Thyroid gland (tissue), 4 donors: ENCODE measurements at regions not wholly inside any gene's neighbourhood (a gene's known extent, or its start where the extent isn't known, plus 50 kb on each side); places are given as distances from the start of the nearest gene placed in this dataset.
A peak's percentile ranks its signal among the peaks of the same experiment; 100 is the strongest.

Experiments
- DNase-seq, 2 donors: peaks; one replicate each; pipeline ENCODE4 v3.0.0-alpha.2; 2019
- H3K27ac ChIP-seq, 3 donors: fragments of 200-600 bp; sonication (generic); 1 replicate in 2 of 3; 2 replicates in 1 of 3; pipeline ENCODE4 v1.5.1; 2016 to 2019; ENCODE audit warnings: mild to moderate bottlenecking in 1 of 3, moderate library complexity in 1 of 3
- H3K27me3 ChIP-seq: fragments of 200-600 bp; sonication (generic); one replicate; pipeline ENCODE4 v1.5.1; 2019
- H3K36me3 ChIP-seq, 2 donors: fragments of 200-600 bp; sonication (generic); one replicate each; pipeline ENCODE4 v1.5.1; 2016 to 2019
- H3K4me1 ChIP-seq, 2 donors: fragments of 200-600 bp; sonication (generic); one replicate each; pipeline ENCODE4 v1.5.1; 2017 to 2019
- H3K4me3 ChIP-seq, 3 donors: fragments of 200-600 bp; sonication (generic); replicated peaks in 1 of 3; 1 replicate in 2 of 3; 2 replicates in 1 of 3; pipeline ENCODE4 v1.5.1; 2016; ENCODE audit warnings: mild to moderate bottlenecking in 1 of 3
- H3K9me3 ChIP-seq: fragments of 200-600 bp; sonication (generic); one replicate; pipeline ENCODE4 v1.5.1; 2017
- POLR2A ChIP-seq, 2 donors: fragments of 450-650 bp; IDR thresholded peaks; one replicate each; pipeline ENCODE4 v1.6.1; 2017; ENCODE audit warnings: antibody characterized with exemption in 2 of 2, mild to moderate bottlenecking in 2 of 2, moderate library complexity in 1 of 2
- WGBS, 2 donors: methylation state at CpG; one replicate each; pipeline ENCODE4 v1.1.5; 2017; 5-methylcytosine and 5-hydroxymethylcytosine counted together
- intact Hi-C: fragments of 100-400 bp; cut with DNase I; formaldehyde crosslinking; loops from one replicate; pipeline ENCODE4 v1.15.1; 2023
- TF ChIP-seq, protein P1 (sequence below), 6 experiments: fragments of 200-600 bp in 3 of 6; fragments of 450-650 bp in 3 of 6; sonication (generic) in 3 of 6; IDR thresholded peaks; one replicate each; pipeline ENCODE4 v1.5.1; 2016 to 2019; ENCODE audit warnings: antibody characterized with exemption in 6 of 6, mild to moderate bottlenecking in 2 of 6, inconsistent platforms in 1 of 6, moderate library complexity in 1 of 6

DNA sequence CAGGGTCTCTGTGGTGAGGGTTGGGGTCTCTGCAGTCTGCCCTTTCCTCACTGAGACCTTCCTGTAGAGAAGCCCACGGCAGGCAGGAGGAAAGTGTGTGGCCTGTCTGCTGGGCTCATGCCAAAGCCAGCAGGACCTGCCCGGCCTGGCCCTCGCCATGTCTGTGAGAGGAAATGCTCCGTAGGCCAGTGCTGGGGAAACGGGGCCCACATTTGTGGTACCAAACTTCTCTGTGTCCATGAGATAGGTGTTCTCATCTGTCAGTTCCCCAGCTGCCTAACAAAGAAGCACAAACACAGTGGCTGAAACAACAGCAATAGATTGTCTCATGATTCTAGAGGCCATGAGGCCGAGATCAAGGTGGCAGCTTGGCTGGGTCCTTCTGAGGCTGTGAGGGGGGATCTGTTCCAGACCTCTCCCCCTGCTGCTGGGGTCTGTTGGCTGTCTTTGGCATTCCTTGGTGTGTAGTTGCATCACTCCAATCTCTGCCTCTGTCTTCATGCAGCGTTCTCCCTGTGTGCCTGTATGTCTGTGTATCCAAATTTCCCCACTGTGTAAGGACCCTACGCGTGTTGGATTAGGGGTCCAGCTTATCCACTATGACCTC, 772.5 kb downstream of the TBC1D22A start:
- intact Hi-C loops = no loop called here
- Histone ChIP-seq H3K27me3 (no peaks in the 10 kb centered on the region), H3K36me3 (no peaks in the 10 kb centered on the region), H3K4me3 (no peak overlapping the region), H3K4me1 (peaks cover 10% of the 10 kb centered on the region in 2 donors), H3K27ac (peak overlapping the region in 2 of 3 donors; percentile 27 to 88), H3K9me3 (no peaks in the 10 kb centered on the region)
- TF ChIP-seq, protein P1, sequence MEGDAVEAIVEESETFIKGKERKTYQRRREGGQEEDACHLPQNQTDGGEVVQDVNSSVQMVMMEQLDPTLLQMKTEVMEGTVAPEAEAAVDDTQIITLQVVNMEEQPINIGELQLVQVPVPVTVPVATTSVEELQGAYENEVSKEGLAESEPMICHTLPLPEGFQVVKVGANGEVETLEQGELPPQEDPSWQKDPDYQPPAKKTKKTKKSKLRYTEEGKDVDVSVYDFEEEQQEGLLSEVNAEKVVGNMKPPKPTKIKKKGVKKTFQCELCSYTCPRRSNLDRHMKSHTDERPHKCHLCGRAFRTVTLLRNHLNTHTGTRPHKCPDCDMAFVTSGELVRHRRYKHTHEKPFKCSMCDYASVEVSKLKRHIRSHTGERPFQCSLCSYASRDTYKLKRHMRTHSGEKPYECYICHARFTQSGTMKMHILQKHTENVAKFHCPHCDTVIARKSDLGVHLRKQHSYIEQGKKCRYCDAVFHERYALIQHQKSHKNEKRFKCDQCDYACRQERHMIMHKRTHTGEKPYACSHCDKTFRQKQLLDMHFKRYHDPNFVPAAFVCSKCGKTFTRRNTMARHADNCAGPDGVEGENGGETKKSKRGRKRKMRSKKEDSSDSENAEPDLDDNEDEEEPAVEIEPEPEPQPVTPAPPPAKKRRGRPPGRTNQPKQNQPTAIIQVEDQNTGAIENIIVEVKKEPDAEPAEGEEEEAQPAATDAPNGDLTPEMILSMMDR (IDR thresholded peaks at IDR 0.05) = no peak
- no peak for TF ChIP-seq POLR2A (IDR thresholded peaks at IDR 0.05)
- 59 to 78% methylated on average over 8 to 9 of the region's 9 CpGs for WGBS, 2 donors
- peak; percentile 38 for DNase-seq

DNA sequence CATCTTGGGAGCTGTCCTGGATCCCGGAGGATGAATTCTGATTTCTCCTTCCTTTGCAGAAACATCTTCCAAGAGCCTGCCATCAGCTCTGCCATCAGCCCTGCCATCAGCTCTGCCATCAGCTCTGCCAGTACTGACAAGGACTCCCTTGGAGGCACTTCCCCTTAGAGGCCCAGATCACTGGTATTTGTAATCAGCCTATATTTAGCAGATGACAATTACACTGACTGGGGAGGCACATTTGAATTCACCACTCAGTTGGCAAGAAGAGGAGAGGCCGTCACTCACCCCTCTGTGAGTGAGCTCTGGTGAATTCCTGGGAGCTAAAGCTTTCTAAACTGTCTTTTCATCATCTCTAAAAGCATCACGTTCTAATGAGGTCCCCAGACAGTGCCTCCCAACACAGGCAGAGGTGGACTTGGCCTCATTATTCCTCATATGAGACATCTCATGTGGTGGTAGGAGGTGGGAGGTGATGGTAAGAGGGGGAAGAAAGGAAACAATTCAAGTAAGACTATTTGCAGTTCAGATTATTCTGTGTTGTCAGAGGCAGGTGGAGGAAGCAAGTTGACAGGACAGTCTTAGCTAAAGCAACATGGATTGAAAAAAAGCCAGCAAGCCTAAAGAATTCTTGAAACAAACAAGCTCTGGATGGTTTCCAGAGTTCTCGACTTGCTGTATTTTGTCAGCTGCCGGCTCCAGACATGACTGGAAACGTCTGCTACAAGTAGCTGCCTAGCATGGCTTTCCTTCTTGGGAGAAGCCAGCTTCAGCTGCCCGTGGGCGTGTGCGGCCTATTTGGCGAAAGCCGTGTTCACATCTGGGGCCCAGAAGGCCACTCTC, 771.7 kb downstream of the TBC1D22A start:
- DNase-seq = peak; percentile 51 to 52
- Histone ChIP-seq H3K4me1 (peaks cover 10% of the 10 kb centered on the region in 2 donors), H3K27ac (peak overlapping the region in 2 of 3 donors; percentile 27 to 88), H3K9me3 (no peaks in the 10 kb centered on the region), H3K27me3 (no peaks in the 10 kb centered on the region), H3K4me3 (no peak overlapping the region), H3K36me3 (no peaks in the 10 kb centered on the region)
- 44 to 62% methylated on average over 5 to 11 of the region's 11 CpGs for WGBS, 2 donors
- TF ChIP-seq, protein P1 (IDR thresholded peaks at IDR 0.05) = no peak
- TF ChIP-seq POLR2A (IDR thresholded peaks at IDR 0.05) = no peak
- intact Hi-C loops = no loop called here

- WGBS, 2 donors = 62 to 83% methylated on average over 1 of the region's 1 CpG
- intact Hi-C loops = no loop called here
- TF ChIP-seq POLR2A (IDR thresholded peaks at IDR 0.05) = no peak
- TF ChIP-seq, protein P1 (IDR thresholded peaks at IDR 0.05) = no peak
These were observed 754.6 kb downstream of the TBC1D22A start for GRCh38 chr22:47517062-47517461.

GRCh38 chr22:47515384-47516125, 753.1 kb downstream of the TBC1D22A start:
- Histone ChIP-seq H3K9me3 (no peaks in the 10 kb centered on the region), H3K27ac (no peak overlapping the region), H3K27me3 (no peaks in the 10 kb centered on the region), H3K4me3 (no peak overlapping the region), H3K36me3 (no peaks in the 10 kb centered on the region), H3K4me1 (no peaks in the 10 kb centered on the region)
- TF ChIP-seq POLR2A (IDR thresholded peaks at IDR 0.05) = no peak
- TF ChIP-seq, protein P1 (IDR thresholded peaks at IDR 0.05) = no peak
- WGBS, 2 donors = 83 to 90% methylated on average over 2 of the region's 2 CpGs
- intact Hi-C loops = no loop called here
- no peak for DNase-seq

More at GRCh38 chr22:47517062-47517461, 754.6 kb downstream of the TBC1D22A start:
- H3K4me1 ChIP-seq = no peaks in the 10 kb centered on the region
- DNase-seq = no peak
- H3K27me3 ChIP-seq = no peaks in the 10 kb centered on the region
- no peaks in the 10 kb centered on the region for H3K36me3 ChIP-seq
- H3K9me3 ChIP-seq = no peaks in the 10 kb centered on the region
- no peak overlapping the region for H3K4me3 ChIP-seq
- H3K27ac ChIP-seq = no peak overlapping the region
